Panc1 (cell line): ENCODE measurements at regions not wholly inside any gene's neighbourhood (a gene's known extent, or its start where the extent isn't known, plus 50 kb on each side); places are given as distances from the start of the nearest gene placed in this dataset.
"Not testable (repeated sequence)": the region's sequence is repeated elsewhere in the genome, so short reads cannot be mapped to it uniquely, and the experiment has no call there.

Experiments used
- ATAC-seq: fragments of 200-7000 bp; cut with Tn5 transposase; 2 replicates; pipeline ENCODE4 v1.9.1; 2020; ENCODE audit warnings: mild to moderate bottlenecking, moderate library complexity
- BruUV-seq: library from RNA; stranded (reverse); fragments of 400-500 nt; replicated peaks from 2 replicates; lab custom pipeline; 2021; lab: Mats Ljungman, UMichigan
- CTCF ChIA-PET: fragments of 300-600 bp; sonication (Branson Sonifier 250); formaldehyde crosslinking; loops from one replicate; lab custom pipeline; 2022; ENCODE audit warnings: antibody characterized with exemption; lab: Charles Lee
- POLR2A ChIA-PET: fragments of 300-600 bp; sonication (Branson Sonifier 250); formaldehyde crosslinking; loops from one replicate; lab custom pipeline; 2022; ENCODE audit warnings: antibody characterized with exemption; lab: Charles Lee
- DNase-seq: peaks from one replicate; pipeline ENCODE4 v3.0.0-alpha.2; 2010; ENCODE audit warnings: low read depth, low spot score
- H3K27ac ChIP-seq: 2 replicates; pipeline ENCODE4 v1.5.1; 2011; ENCODE audit warnings: mild to moderate bottlenecking, low read length, inconsistent platforms
- H3K27me3 ChIP-seq: fragments of 200-500 bp; sonication (Bioruptor generic); 2 replicates; pipeline ENCODE4 v1.6.0; 2014; ENCODE audit warnings: low read length, inconsistent platforms; ENCODE audit not compliant: control insufficient read depth, insufficient read depth
- H3K36me3 ChIP-seq: fragments of 200-500 bp; sonication (Bioruptor generic); 2 replicates; pipeline ENCODE4 v1.5.1; 2014; ENCODE audit warnings: inconsistent platforms, mild to moderate bottlenecking, low read length, moderate library complexity; ENCODE audit not compliant: control insufficient read depth, insufficient read depth
- H3K4me1 ChIP-seq: 2 replicates; pipeline ENCODE4 v1.5.1; 2011; ENCODE audit warnings: inconsistent platforms, mild to moderate bottlenecking, low read length, moderate library complexity; ENCODE audit not compliant: control insufficient read depth, insufficient read depth
- H3K4me3 ChIP-seq, 2 experiments: 2 replicates each; pipeline ENCODE4 v1.5.1; 2011 to 2012; ENCODE audit warnings: low read depth in 2 of 2, low read length in 2 of 2, mild to moderate bottlenecking in 2 of 2, inconsistent platforms in 1 of 2, moderate library complexity in 1 of 2
- H3K9me3 ChIP-seq: fragments of 200-500 bp; sonication (Bioruptor generic); 2 replicates; pipeline ENCODE4 v1.5.1; 2014; ENCODE audit warnings: low read depth, mild to moderate bottlenecking, inconsistent platforms, low read length, moderate library complexity; ENCODE audit not compliant: control insufficient read depth, insufficient read depth
- in situ Hi-C: cut with HindIII; loops from 2 replicates; pipeline ENCODE4 v1.10.0; 2016; ENCODE audit warnings: low sequenced_read_pairs, low pct_unique_long_range_greater_than_20kb
- intact Hi-C: fragments of 100-400 bp; cut with micrococcal nuclease; formaldehyde crosslinking; loops from one replicate; pipeline ENCODE4 v1.10.0; 2022; ENCODE audit not compliant: unreplicated experiment

DNA sequence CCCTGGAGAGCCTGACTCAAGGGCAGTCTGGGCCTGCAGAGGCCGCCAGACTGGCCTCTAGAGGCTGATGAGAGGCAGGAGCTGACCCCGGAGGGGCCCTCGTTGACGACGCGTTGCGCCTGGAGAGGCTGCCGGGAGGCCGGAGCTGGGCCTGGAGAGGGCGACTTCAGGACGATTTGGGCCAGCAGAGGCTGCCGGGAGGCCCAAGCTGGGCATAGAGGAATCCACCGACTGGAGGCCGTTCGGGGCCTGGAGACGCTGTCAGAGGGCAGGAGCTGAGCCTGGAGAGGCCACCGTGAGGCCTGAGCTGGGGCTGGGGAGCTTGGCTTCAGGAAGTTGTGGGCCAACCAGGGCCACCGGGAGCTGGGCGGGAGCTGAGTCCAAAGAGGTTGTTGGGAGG, 322.5 kb downstream of the ZNF479 start:
- H3K4me1 ChIP-seq, in situ Hi-C loops, BruUV-seq, H3K27me3 ChIP-seq, H3K9me3 ChIP-seq, H3K27ac ChIP-seq, H3K4me3 ChIP-seq, POLR2A ChIA-PET, ATAC-seq, H3K36me3 ChIP-seq, CTCF ChIA-PET, intact Hi-C loops, DNase-seq: not testable (repeated sequence)

GRCh38 chr7:56804755-56805064, 327.5 kb downstream of the ZNF479 start:
- H3K27me3 ChIP-seq, ATAC-seq, in situ Hi-C loops, POLR2A ChIA-PET, CTCF ChIA-PET, H3K4me3 ChIP-seq, H3K4me1 ChIP-seq, BruUV-seq, DNase-seq, H3K27ac ChIP-seq, H3K36me3 ChIP-seq, intact Hi-C loops, H3K9me3 ChIP-seq: not testable (repeated sequence)

GRCh38 chr7:56803965-56804754, 328.1 kb downstream of the ZNF479 start:
- CTCF ChIA-PET, H3K4me3 ChIP-seq, H3K27me3 ChIP-seq, POLR2A ChIA-PET, H3K4me1 ChIP-seq, BruUV-seq, in situ Hi-C loops, H3K9me3 ChIP-seq, H3K36me3 ChIP-seq, ATAC-seq, intact Hi-C loops, DNase-seq, H3K27ac ChIP-seq: not testable (repeated sequence)

DNA sequence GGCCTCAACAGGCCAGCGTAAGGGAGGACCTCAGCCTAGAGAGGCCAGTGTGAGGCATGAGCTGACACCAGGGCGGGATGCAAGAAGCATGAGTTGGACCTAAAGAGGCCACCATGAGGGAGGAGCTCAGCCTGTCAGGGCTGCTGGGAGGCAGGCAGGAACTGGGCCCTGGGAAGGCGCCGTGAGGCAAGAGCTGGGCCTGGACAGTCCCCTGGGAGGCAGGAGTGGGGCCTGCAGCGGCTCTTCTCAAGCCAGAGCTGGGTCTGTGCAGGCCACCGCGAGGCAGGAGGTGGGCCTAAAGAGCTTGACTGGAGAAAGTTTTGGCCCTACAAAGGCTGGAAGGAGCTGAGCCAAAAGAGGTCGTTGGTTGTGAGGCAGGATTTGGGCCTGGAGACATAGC, 328.9 kb downstream of the ZNF479 start:
- in situ Hi-C loops, DNase-seq, POLR2A ChIA-PET, H3K27me3 ChIP-seq, intact Hi-C loops, ATAC-seq, CTCF ChIA-PET, H3K4me3 ChIP-seq, H3K4me1 ChIP-seq, BruUV-seq, H3K9me3 ChIP-seq, H3K27ac ChIP-seq, H3K36me3 ChIP-seq: not testable (repeated sequence)

- BruUV-seq, ATAC-seq, H3K36me3 ChIP-seq, H3K9me3 ChIP-seq, POLR2A ChIA-PET, H3K4me3 ChIP-seq, H3K27ac ChIP-seq, H3K27me3 ChIP-seq, intact Hi-C loops, H3K4me1 ChIP-seq, CTCF ChIA-PET, in situ Hi-C loops, DNase-seq: not testable (repeated sequence)
Measured at GRCh38 chr7:56802191-56802590, 330.0 kb downstream of the ZNF479 start.

- CTCF ChIA-PET, POLR2A ChIA-PET, intact Hi-C loops, DNase-seq, in situ Hi-C loops, H3K27me3 ChIP-seq, ATAC-seq, BruUV-seq, H3K4me3 ChIP-seq, H3K36me3 ChIP-seq, H3K4me1 ChIP-seq, H3K9me3 ChIP-seq, H3K27ac ChIP-seq: not testable (repeated sequence)
Measured at GRCh38 chr7:56801774-56802173, 330.5 kb downstream of the ZNF479 start.

DNA sequence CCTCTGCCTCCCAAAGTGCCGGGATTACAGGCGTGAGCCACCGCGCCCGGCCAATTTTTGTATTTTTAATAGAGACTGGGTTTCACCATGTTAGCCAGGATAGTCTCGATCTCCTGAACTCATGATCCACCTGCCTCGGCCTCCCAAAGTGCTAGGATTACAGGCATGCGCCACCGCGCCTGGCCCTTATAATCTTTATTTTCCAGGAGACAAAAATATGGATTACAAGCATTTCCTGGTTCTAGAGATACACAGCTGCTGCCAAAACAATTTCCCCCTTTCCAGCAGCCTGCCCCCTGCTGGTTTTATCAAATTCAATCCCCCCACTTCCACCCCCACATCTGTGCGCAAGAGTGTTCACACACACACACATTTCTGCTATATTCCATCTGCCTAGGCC, 333.4 kb downstream of the ZNF479 start:
- H3K9me3 ChIP-seq, H3K36me3 ChIP-seq, intact Hi-C loops, H3K4me1 ChIP-seq, H3K27me3 ChIP-seq, H3K27ac ChIP-seq, BruUV-seq, ATAC-seq, DNase-seq, in situ Hi-C loops, H3K4me3 ChIP-seq, CTCF ChIA-PET, POLR2A ChIA-PET: not testable (repeated sequence)
